MM.1S (cell line): ENCODE measurements at regions not wholly inside any gene's neighbourhood (a gene's known extent, or its start where the extent isn't known, plus 50 kb on each side); places are given as distances from the start of the nearest gene placed in this dataset.

ENCODE experiments used
- EZH2 ChIP-seq: fragments of 300-600 bp; sonication (generic); optimal IDR thresholded peaks from 2 replicates; pipeline ENCODE3; 2017; ENCODE audit warnings: low read depth, mild to moderate bottlenecking, antibody characterized with exemption, low read length, mixed read lengths
- EZH2phosphoT487 ChIP-seq: fragments of 300-600 bp; sonication (generic); IDR thresholded peaks from 2 replicates; pipeline ENCODE4 v1.6.1; 2018; ENCODE audit warnings: antibody characterized with exemption, low read length
- TF ChIP-seq, protein P1 (sequence below): fragments of 300-600 bp; sonication (generic); IDR thresholded peaks from 2 replicates; pipeline ENCODE4 v1.5.1; 2016; ENCODE audit warnings: antibody characterized with exemption, low read length, mixed read lengths

DNA sequence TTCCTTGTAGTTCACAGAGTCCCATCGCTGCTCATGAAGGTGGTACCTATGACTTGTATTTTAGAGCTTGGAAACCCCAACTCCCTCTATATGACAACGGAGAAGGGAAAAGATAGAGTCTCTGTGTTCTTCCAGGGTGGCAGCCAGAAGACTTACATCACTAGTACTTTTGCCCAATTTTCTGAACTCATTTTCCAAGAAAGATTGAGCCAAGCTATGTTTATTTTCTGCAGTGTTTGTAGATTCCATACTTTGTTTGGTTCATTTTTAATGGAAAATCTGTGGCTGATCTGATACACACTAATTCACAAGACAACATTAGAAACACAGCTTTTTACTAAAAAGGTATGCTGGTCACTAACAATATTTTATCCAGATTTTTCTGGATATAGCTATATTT is 60.2 kb upstream of the ATP5MC3 start:
- TF ChIP-seq, protein P1, sequence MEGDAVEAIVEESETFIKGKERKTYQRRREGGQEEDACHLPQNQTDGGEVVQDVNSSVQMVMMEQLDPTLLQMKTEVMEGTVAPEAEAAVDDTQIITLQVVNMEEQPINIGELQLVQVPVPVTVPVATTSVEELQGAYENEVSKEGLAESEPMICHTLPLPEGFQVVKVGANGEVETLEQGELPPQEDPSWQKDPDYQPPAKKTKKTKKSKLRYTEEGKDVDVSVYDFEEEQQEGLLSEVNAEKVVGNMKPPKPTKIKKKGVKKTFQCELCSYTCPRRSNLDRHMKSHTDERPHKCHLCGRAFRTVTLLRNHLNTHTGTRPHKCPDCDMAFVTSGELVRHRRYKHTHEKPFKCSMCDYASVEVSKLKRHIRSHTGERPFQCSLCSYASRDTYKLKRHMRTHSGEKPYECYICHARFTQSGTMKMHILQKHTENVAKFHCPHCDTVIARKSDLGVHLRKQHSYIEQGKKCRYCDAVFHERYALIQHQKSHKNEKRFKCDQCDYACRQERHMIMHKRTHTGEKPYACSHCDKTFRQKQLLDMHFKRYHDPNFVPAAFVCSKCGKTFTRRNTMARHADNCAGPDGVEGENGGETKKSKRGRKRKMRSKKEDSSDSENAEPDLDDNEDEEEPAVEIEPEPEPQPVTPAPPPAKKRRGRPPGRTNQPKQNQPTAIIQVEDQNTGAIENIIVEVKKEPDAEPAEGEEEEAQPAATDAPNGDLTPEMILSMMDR = no peak
- TF ChIP-seq EZH2 (no peak), EZH2phosphoT487 (no peak)
